ENCODE measurements at regions not wholly inside any gene's neighbourhood (a gene's known extent, or its start where the extent isn't known, plus 50 kb on each side); places are given as distances from the start of the nearest gene placed in this dataset.

- H3K27me3 ChIP-seq, result no peaks in the 10 kb centered on the region
- no peak overlapping the region for H3K4me3 ChIP-seq
- no peaks in the 10 kb centered on the region for H3K36me3 ChIP-seq
- TF ChIP-seq CTCF (IDR thresholded peaks at IDR 0.05), result no peak
- TF ChIP-seq POLR2A (IDR thresholded peaks at IDR 0.05), result no peak
- TF ChIP-seq POLR2AphosphoS5 (IDR thresholded peaks at IDR 0.05), result no peak
- no peak overlapping the region for H3K27ac ChIP-seq
- no peak for DNase-seq (ENCODE audit: low spot score in 2 of 2)
- H3K4me1 ChIP-seq, result no peaks in the 10 kb centered on the region
- peaks cover 0 to 9% of the 10 kb centered on the region in 2 donors for H3K9me3 ChIP-seq
- intact Hi-C loops (cut with DNase I; ENCODE audit: low total_unique reads), result no loop called here
Observed at GRCh38 chr14:45531022-45531421, 278.0 kb upstream of the MIS18BP1 start.

- Histone ChIP-seq H3K27me3 (no peaks in the 10 kb centered on the region), H3K4me3 (no peak overlapping the region), H3K27ac (no peak overlapping the region), H3K4me1 (no peaks in the 10 kb centered on the region), H3K9me3 (no peaks in the 10 kb centered on the region), H3K36me3 (no peaks in the 10 kb centered on the region)
- no peak for DNase-seq (ENCODE audit: low spot score in 2 of 2)
- intact Hi-C loops (cut with DNase I; ENCODE audit: low total_unique reads), result no loop called here
- no peak for TF ChIP-seq POLR2A (IDR thresholded peaks at IDR 0.05)
- peak in 2 of 3 donors; percentile 31 to 42 for TF ChIP-seq CTCF (IDR thresholded peaks at IDR 0.05)
- TF ChIP-seq POLR2AphosphoS5 (IDR thresholded peaks at IDR 0.05), result no peak
Observed at GRCh38 chr14:45526715-45527549, 273.9 kb upstream of the MIS18BP1 start.

GRCh38 chr14:45519766-45520165 is 266.8 kb upstream of the MIS18BP1 start:
- intact Hi-C loops (cut with DNase I; ENCODE audit: low total_unique reads), result no loop called here
- no peaks in the 10 kb centered on the region for H3K4me1 ChIP-seq
- TF ChIP-seq POLR2AphosphoS5 (IDR thresholded peaks at IDR 0.05), result no peak
- no peak for TF ChIP-seq POLR2A (IDR thresholded peaks at IDR 0.05)
- TF ChIP-seq CTCF (IDR thresholded peaks at IDR 0.05), result no peak
- no peak overlapping the region for H3K27ac ChIP-seq
- H3K9me3 ChIP-seq, result no peaks in the 10 kb centered on the region
- no peak overlapping the region for H3K4me3 ChIP-seq
- no peaks in the 10 kb centered on the region for H3K36me3 ChIP-seq
- DNase-seq (ENCODE audit: low spot score in 2 of 2), result no peak
- no peaks in the 10 kb centered on the region for H3K27me3 ChIP-seq

- DNase-seq (ENCODE audit: low spot score in 2 of 2), result no peak
- Histone ChIP-seq H3K4me1 (no peaks in the 10 kb centered on the region), H3K27me3 (no peaks in the 10 kb centered on the region), H3K4me3 (no peak overlapping the region), H3K36me3 (no peaks in the 10 kb centered on the region), H3K9me3 (no peaks in the 10 kb centered on the region), H3K27ac (no peak overlapping the region)
- TF ChIP-seq CTCF (IDR thresholded peaks at IDR 0.05) (no peak), POLR2AphosphoS5 (IDR thresholded peaks at IDR 0.05) (no peak), POLR2A (IDR thresholded peaks at IDR 0.05) (no peak)
- intact Hi-C loops (cut with DNase I; ENCODE audit: low total_unique reads), result no loop called here
Observed at GRCh38 chr14:45492876-45493275, 239.9 kb upstream of the MIS18BP1 start.

- no peak overlapping the region for H3K27ac ChIP-seq
- no peaks in the 10 kb centered on the region for H3K9me3 ChIP-seq
- DNase-seq (ENCODE audit: low spot score in 2 of 2), result no peak
- H3K27me3 ChIP-seq, result no peaks in the 10 kb centered on the region
- TF ChIP-seq CTCF (IDR thresholded peaks at IDR 0.05), result no peak
- no peak for TF ChIP-seq POLR2AphosphoS5 (IDR thresholded peaks at IDR 0.05)
- no peak for TF ChIP-seq POLR2A (IDR thresholded peaks at IDR 0.05)
- H3K4me3 ChIP-seq, result no peak overlapping the region
- H3K4me1 ChIP-seq, result no peaks in the 10 kb centered on the region
- H3K36me3 ChIP-seq, result no peaks in the 10 kb centered on the region
- intact Hi-C loops (cut with DNase I; ENCODE audit: low total_unique reads), result no loop called here
Observed at GRCh38 chr14:45491914-45492313, 238.9 kb upstream of the MIS18BP1 start.
